ENCODE measurements at regions not wholly inside any gene's neighbourhood (a gene's known extent, or its start where the extent isn't known, plus 50 kb on each side); places are given as distances from the start of the nearest gene placed in this dataset.

DNA sequence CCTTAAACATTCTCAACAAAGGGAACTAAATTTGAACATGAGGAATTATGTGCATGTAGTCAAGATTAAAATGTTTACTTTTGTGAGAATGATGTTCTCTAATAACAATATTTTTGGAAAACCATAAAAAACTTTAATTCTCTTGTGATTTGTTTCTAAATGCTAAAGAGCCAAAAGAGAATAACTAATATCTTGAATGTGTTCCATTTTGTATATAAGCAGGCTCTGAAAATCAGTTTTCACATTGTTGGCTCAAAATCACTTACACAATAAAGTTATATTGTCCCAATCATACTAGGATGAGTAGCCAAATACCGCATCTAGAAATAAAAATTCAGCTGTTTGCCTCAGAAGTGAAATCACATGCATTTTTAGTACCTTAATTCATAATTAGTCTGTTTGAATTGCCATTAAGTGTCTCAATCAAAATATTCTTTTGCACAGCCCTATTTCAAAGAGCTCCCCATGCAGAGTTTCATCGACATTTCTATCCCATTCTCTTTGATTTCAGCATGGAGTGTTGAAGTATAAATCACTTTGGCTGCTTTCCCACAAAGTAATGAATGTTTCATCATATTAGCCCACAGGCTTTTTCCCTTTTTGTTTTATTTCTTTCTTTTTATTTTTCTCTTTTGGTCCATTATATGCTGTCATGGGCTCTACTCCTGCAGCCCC is 420.3 kb upstream of the POM121L12 start:
- TF ChIP-seq, protein P1, sequence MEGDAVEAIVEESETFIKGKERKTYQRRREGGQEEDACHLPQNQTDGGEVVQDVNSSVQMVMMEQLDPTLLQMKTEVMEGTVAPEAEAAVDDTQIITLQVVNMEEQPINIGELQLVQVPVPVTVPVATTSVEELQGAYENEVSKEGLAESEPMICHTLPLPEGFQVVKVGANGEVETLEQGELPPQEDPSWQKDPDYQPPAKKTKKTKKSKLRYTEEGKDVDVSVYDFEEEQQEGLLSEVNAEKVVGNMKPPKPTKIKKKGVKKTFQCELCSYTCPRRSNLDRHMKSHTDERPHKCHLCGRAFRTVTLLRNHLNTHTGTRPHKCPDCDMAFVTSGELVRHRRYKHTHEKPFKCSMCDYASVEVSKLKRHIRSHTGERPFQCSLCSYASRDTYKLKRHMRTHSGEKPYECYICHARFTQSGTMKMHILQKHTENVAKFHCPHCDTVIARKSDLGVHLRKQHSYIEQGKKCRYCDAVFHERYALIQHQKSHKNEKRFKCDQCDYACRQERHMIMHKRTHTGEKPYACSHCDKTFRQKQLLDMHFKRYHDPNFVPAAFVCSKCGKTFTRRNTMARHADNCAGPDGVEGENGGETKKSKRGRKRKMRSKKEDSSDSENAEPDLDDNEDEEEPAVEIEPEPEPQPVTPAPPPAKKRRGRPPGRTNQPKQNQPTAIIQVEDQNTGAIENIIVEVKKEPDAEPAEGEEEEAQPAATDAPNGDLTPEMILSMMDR (IDR thresholded peaks at IDR 0.05): no peak
- no peak for TF ChIP-seq EP300 (IDR thresholded peaks at IDR 0.05)
